Keratinocyte (primary cell): ENCODE measurements at regions not wholly inside any gene's neighbourhood (a gene's known extent, or its start where the extent isn't known, plus 50 kb on each side); places are given as distances from the start of the nearest gene placed in this dataset.

ENCODE experiments used
- DNase-seq: peaks from one replicate; pipeline ENCODE4 v3.0.0-alpha.2; 2011; ENCODE audit warnings: low read depth, missing footprints, low spot score
- FAIRE-seq: peaks from 2 replicates; lab custom pipeline; 2011; peaks lifted over from hg19 to GRCh38; lab: Jason Lieb, UNC
- H2AFZ ChIP-seq: 2 replicates; pipeline ENCODE4 v1.6.0; 2012; ENCODE audit warnings: low read length, control low read depth, inconsistent platforms; ENCODE audit not compliant: control insufficient read depth
- H3K27ac ChIP-seq: 2 replicates; pipeline ENCODE4 v1.5.1; 2011; ENCODE audit warnings: low read length; ENCODE audit not compliant: control insufficient read depth, insufficient read depth
- H3K27me3 ChIP-seq: 3 replicates; pipeline ENCODE4 v1.6.0; 2011; ENCODE audit warnings: low read length; ENCODE audit not compliant: control insufficient read depth, insufficient read depth; ENCODE audit errors: extremely low read depth
- H3K36me3 ChIP-seq, 2 experiments: 2 replicates in 1 of 2; 3 replicates in 1 of 2; pipeline ENCODE4 v1.5.1; 2011; ENCODE audit warnings: low read length in 2 of 2, mild to moderate bottlenecking in 1 of 2; ENCODE audit not compliant: control insufficient read depth in 2 of 2, insufficient read depth in 2 of 2; ENCODE audit errors: extremely low read depth in 1 of 2
- H3K4me1 ChIP-seq: 3 replicates; pipeline ENCODE4 v1.5.1; 2011; ENCODE audit warnings: low read length; ENCODE audit not compliant: control insufficient read depth, insufficient read depth; ENCODE audit errors: extremely low read depth
- H3K4me2 ChIP-seq: 3 replicates; pipeline ENCODE4 v1.6.0; 2011; ENCODE audit warnings: low read depth, low read length; ENCODE audit not compliant: control insufficient read depth, insufficient read depth; ENCODE audit errors: extremely low read depth
- H3K4me3 ChIP-seq, 3 experiments: fragments of 200-600 bp in 1 of 3; sonication (generic) in 1 of 3; 2 replicates in 2 of 3; 3 replicates in 1 of 3; pipeline ENCODE4 v1.5.1; 2011 to 2016; ENCODE audit warnings: low read length in 3 of 3, mild to moderate bottlenecking in 3 of 3, control low read depth in 2 of 3, inconsistent platforms in 1 of 3, low read depth in 1 of 3, mixed read lengths in 1 of 3, mixed run types in 1 of 3, moderate library complexity in 1 of 3; ENCODE audit not compliant: control insufficient read depth in 2 of 3, insufficient read depth in 2 of 3; ENCODE audit errors: extremely low read depth in 1 of 3
- H3K79me2 ChIP-seq: 2 replicates; pipeline ENCODE4 v1.6.0; 2012; ENCODE audit warnings: low read length; ENCODE audit not compliant: control insufficient read depth, insufficient read depth
- H3K9ac ChIP-seq: 3 replicates; pipeline ENCODE4 v1.6.0; 2011; ENCODE audit warnings: low read length; ENCODE audit not compliant: control insufficient read depth, insufficient read depth; ENCODE audit errors: extremely low read depth
- H3K9me1 ChIP-seq: 3 replicates; pipeline ENCODE4 v1.6.0; 2011; ENCODE audit warnings: low read length; ENCODE audit not compliant: control insufficient read depth, insufficient read depth; ENCODE audit errors: extremely low read depth
- H3K9me3 ChIP-seq: 2 replicates; pipeline ENCODE4 v1.5.1; 2012; ENCODE audit warnings: low read depth, low read length; ENCODE audit not compliant: control insufficient read depth
- H4K20me1 ChIP-seq: 3 replicates; pipeline ENCODE4 v1.6.0; 2011; ENCODE audit warnings: low read length; ENCODE audit not compliant: control insufficient read depth, insufficient read depth; ENCODE audit errors: extremely low read depth
- EZH2 ChIP-seq: IDR thresholded peaks from one replicate; pipeline ENCODE4 v1.6.1; 2012; ENCODE audit warnings: inconsistent platforms, mild to moderate bottlenecking, low read length, moderate library complexity
- dilution Hi-C: fragments of 300-500 bp; cut with MboI; formaldehyde crosslinking; loops from one replicate; pipeline ENCODE4 v1.7.0; 2020; ENCODE audit warnings: low sequenced_read_pairs; ENCODE audit not compliant: extremely low pct_ligation_motif_present
- TF ChIP-seq, protein P1 (sequence below), 3 experiments: IDR thresholded peaks in 1 of 3; conservative IDR thresholded peaks in 1 of 3; optimal IDR thresholded peaks in 1 of 3; 2 replicates in 2 of 3; 3 replicates in 1 of 3; pipeline versions ENCODE3 to v1.5.1; 2011; ENCODE audit warnings: low read length in 3 of 3, mild to moderate bottlenecking in 3 of 3, moderate library complexity in 2 of 3, control low read depth in 1 of 3, inconsistent platforms in 1 of 3; ENCODE audit not compliant: insufficient read depth in 2 of 3; ENCODE audit errors: extremely low read depth in 1 of 3

DNA sequence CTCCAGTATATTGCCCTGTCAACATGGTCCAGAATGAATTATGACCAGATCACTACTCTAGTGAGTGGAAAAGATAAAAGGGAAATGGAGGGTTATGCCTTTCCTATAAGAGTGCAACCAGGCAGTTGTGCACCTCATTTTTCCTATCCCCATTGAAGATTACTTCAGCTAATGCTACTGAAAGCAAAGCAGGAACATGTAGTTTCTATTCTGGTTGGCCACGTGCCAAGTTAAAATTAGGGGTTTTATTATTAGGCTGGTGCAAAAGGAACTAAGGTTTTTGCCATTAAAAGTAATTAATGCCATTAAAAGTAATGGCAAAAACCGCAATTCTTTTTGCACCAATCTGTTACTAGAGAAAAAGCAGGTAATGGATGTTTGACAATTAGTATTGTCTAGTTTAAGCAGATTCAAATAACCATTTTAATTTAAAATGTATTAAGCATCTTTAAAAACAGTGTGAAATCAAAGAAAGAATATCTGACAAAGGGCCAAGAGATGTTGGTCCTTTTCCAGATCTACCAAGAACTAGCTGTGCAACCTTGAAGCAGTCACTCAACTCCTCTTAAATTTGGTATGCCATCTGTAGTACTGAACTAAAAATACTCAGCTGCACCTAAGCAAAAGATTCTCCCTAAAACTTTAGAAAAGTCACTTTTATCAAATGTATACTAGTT, 567.5 kb upstream of the CCDC54 start:
- Histone ChIP-seq H2AFZ (no peak overlapping the region), H3K79me2 (no peaks in the 10 kb centered on the region), H3K4me3 (no peak overlapping the region), H3K36me3 (no peaks in the 10 kb centered on the region), H3K9ac (no peak overlapping the region), H3K4me1 (no peaks in the 10 kb centered on the region), H3K27me3 (no peaks in the 10 kb centered on the region), H4K20me1 (no peaks in the 10 kb centered on the region), H3K27ac (no peak overlapping the region), H3K9me1 (no peaks in the 10 kb centered on the region), H3K9me3 (no peaks in the 10 kb centered on the region), H3K4me2 (no peak overlapping the region)
- dilution Hi-C loops = no loop called here
- DNase-seq = no peak
- no peak for FAIRE-seq
- no peak for TF ChIP-seq EZH2
- TF ChIP-seq, protein P1, sequence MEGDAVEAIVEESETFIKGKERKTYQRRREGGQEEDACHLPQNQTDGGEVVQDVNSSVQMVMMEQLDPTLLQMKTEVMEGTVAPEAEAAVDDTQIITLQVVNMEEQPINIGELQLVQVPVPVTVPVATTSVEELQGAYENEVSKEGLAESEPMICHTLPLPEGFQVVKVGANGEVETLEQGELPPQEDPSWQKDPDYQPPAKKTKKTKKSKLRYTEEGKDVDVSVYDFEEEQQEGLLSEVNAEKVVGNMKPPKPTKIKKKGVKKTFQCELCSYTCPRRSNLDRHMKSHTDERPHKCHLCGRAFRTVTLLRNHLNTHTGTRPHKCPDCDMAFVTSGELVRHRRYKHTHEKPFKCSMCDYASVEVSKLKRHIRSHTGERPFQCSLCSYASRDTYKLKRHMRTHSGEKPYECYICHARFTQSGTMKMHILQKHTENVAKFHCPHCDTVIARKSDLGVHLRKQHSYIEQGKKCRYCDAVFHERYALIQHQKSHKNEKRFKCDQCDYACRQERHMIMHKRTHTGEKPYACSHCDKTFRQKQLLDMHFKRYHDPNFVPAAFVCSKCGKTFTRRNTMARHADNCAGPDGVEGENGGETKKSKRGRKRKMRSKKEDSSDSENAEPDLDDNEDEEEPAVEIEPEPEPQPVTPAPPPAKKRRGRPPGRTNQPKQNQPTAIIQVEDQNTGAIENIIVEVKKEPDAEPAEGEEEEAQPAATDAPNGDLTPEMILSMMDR (optimal IDR thresholded peaks at IDR 0.05 in 1 of 3, IDR thresholded peaks at IDR 0.05 in 1 of 3, conservative IDR thresholded peaks at IDR 0.05 in 1 of 3; ENCODE audit: extremely low read depth in 1 of 3, insufficient read depth in 2 of 3, low read length in 3 of 3) = no peak

DNA sequence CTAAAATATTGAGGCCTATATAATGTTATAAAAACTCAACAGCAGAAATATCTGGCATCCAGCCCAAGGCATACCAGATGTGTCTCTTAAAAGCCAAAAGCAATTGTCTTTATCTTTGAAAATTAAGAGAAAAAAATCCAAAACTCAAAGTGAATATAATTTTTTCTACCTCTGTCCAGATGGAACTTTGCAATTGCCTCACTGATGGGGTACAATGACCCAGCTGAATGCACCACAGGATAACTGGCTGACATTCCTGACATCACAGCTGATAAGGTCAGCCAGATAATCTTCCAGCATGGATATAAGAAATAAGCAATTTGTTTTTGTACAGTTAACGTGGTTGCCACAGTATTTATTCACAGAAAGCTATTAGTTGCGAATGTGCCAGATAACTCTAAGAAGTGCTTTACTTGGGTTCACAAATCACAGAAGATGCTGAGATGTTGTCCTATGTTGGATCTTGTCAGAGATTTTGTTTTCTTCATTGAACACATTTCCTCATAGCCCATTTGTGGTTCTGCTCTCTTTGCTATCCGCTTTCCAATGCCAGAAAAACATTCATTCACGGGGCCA, 566.9 kb upstream of the CCDC54 start:
- TF ChIP-seq EZH2 = no peak
- TF ChIP-seq, protein P1 (optimal IDR thresholded peaks at IDR 0.05 in 1 of 3, IDR thresholded peaks at IDR 0.05 in 1 of 3, conservative IDR thresholded peaks at IDR 0.05 in 1 of 3; ENCODE audit: extremely low read depth in 1 of 3, insufficient read depth in 2 of 3, low read length in 3 of 3) = no peak
- H2AFZ ChIP-seq = no peak overlapping the region
- no peaks in the 10 kb centered on the region for H3K9me1 ChIP-seq
- H3K9ac ChIP-seq = no peak overlapping the region
- dilution Hi-C loops = no loop called here
- DNase-seq = no peak
- no peaks in the 10 kb centered on the region for H3K9me3 ChIP-seq
- H3K4me1 ChIP-seq = no peaks in the 10 kb centered on the region
- no peak overlapping the region for H3K27ac ChIP-seq
- no peak overlapping the region for H3K4me3 ChIP-seq
- no peaks in the 10 kb centered on the region for H4K20me1 ChIP-seq
- H3K4me2 ChIP-seq = no peak overlapping the region
- no peaks in the 10 kb centered on the region for H3K79me2 ChIP-seq
- H3K36me3 ChIP-seq = no peaks in the 10 kb centered on the region
- no peak for FAIRE-seq
- H3K27me3 ChIP-seq = no peaks in the 10 kb centered on the region
